ENCODE measurements at regions not wholly inside any gene's neighbourhood (a gene's known extent, or its start where the extent isn't known, plus 50 kb on each side); places are given as distances from the start of the nearest gene placed in this dataset.

- DNase-seq: no peak
- Histone ChIP-seq H3K4me1 (peaks cover 15% of the 10 kb centered on the region), H3K4me3 (ENCODE audit: low read depth, low read length) (no peak overlapping the region), H3K36me3 (ENCODE audit: control insufficient read depth, insufficient read depth, low read length) (no peaks in the 10 kb centered on the region), H3K27me3 (replicated peaks; ENCODE audit: control insufficient read depth, insufficient read depth, low read length) (no peaks in the 10 kb centered on the region), H3K9me3 (no peaks in the 10 kb centered on the region)
- H3K9me3 Mint-ChIP-seq (ENCODE audit: unreplicated experiment): peaks cover under 1% of the 10 kb centered on the region
- ChIA-PET CTCF (no interaction called here), POLR2A (no interaction called here)
- no TSS peak for BruUV-seq (replicated peaks)
- peaks cover 13% of the 10 kb centered on the region for H3K36me3 Mint-ChIP-seq (ENCODE audit: insufficient read depth, unreplicated experiment)
- H3K4me1 Mint-ChIP-seq (ENCODE audit: low read depth, unreplicated experiment): peaks cover 20% of the 10 kb centered on the region
- H3K27ac Mint-ChIP-seq (ENCODE audit: unreplicated experiment): no peak overlapping the region
- no peak for TF ChIP-seq CTCF (IDR thresholded peaks at IDR 0.05; ENCODE audit: insufficient read depth in 1 of 2, low read depth in 1 of 2, low read length in 1 of 2, severe bottlenecking in 1 of 2, unreplicated experiment in 1 of 2)
- H3K4me3 Mint-ChIP-seq (ENCODE audit: unreplicated experiment): no peak overlapping the region
- intact Hi-C loops (cut with micrococcal nuclease; ENCODE audit: unreplicated experiment): no loop called here
- no peaks in the 10 kb centered on the region for H3K27me3 Mint-ChIP-seq (ENCODE audit: insufficient read depth, unreplicated experiment)
These were observed 266.9 kb upstream of the STT3B start for GRCh38 chr3:31265646-31266428.

- ChIA-PET CTCF (no interaction called here), POLR2A (interaction anchor here (0.6 kb wide), 1 partner anchor 214 kb away, joined by 4 read pairs; no protein-coding TSS in a partner anchor)
- Mint-ChIP-seq H3K27me3 (ENCODE audit: insufficient read depth, unreplicated experiment) (no peaks in the 10 kb centered on the region), H3K9me3 (ENCODE audit: unreplicated experiment) (peaks cover 11% of the 10 kb centered on the region), H3K36me3 (ENCODE audit: insufficient read depth, unreplicated experiment) (peaks cover 6% of the 10 kb centered on the region), H3K4me1 (ENCODE audit: low read depth, unreplicated experiment) (peaks cover 24% of the 10 kb centered on the region), H3K4me3 (ENCODE audit: unreplicated experiment) (no peak overlapping the region), H3K27ac (ENCODE audit: unreplicated experiment) (no peak overlapping the region)
- intact Hi-C loops (cut with micrococcal nuclease; ENCODE audit: unreplicated experiment): no loop called here
- no peak overlapping the region for H3K4me3 ChIP-seq (ENCODE audit: low read depth, low read length)
- no peak for DNase-seq
- TF ChIP-seq CTCF (IDR thresholded peaks at IDR 0.05; ENCODE audit: insufficient read depth in 1 of 2, low read depth in 1 of 2, low read length in 1 of 2, severe bottlenecking in 1 of 2, unreplicated experiment in 1 of 2): no peak
- H3K27me3 ChIP-seq (replicated peaks; ENCODE audit: control insufficient read depth, insufficient read depth, low read length): no peaks in the 10 kb centered on the region
- peaks cover 21% of the 10 kb centered on the region for H3K4me1 ChIP-seq
- BruUV-seq (replicated peaks): no TSS peak
- H3K9me3 ChIP-seq: no peaks in the 10 kb centered on the region
- H3K36me3 ChIP-seq (ENCODE audit: control insufficient read depth, insufficient read depth, low read length): no peaks in the 10 kb centered on the region; the same call in 1 of the 2 replicates
These were observed 263.9 kb upstream of the STT3B start for GRCh38 chr3:31268868-31269267.

GRCh38 chr3:31270010-31270409, 262.7 kb upstream of the STT3B start:
- CTCF ChIA-PET: no interaction called here

More at GRCh38 chr3:31270010-31270409, 262.7 kb upstream of the STT3B start:
- Mint-ChIP-seq H3K4me1 (ENCODE audit: low read depth, unreplicated experiment) (peaks cover 27% of the 10 kb centered on the region), H3K27me3 (ENCODE audit: insufficient read depth, unreplicated experiment) (no peaks in the 10 kb centered on the region), H3K9me3 (ENCODE audit: unreplicated experiment) (peaks cover 11% of the 10 kb centered on the region), H3K27ac (ENCODE audit: unreplicated experiment) (peak overlapping the region; percentile 25), H3K36me3 (ENCODE audit: insufficient read depth, unreplicated experiment) (peaks cover 6% of the 10 kb centered on the region), H3K4me3 (ENCODE audit: unreplicated experiment) (no peak overlapping the region)
- TF ChIP-seq CTCF (IDR thresholded peaks at IDR 0.05; ENCODE audit: insufficient read depth in 1 of 2, low read depth in 1 of 2, low read length in 1 of 2, severe bottlenecking in 1 of 2, unreplicated experiment in 1 of 2): no peak
- H3K4me1 ChIP-seq: peaks cover 30% of the 10 kb centered on the region
- H3K36me3 ChIP-seq (ENCODE audit: control insufficient read depth, insufficient read depth, low read length): no peaks in the 10 kb centered on the region; the same call in 1 of the 2 replicates
- H3K27me3 ChIP-seq (replicated peaks; ENCODE audit: control insufficient read depth, insufficient read depth, low read length): no peaks in the 10 kb centered on the region
- no peaks in the 10 kb centered on the region for H3K9me3 ChIP-seq
- no peak for DNase-seq
- intact Hi-C loops (cut with micrococcal nuclease; ENCODE audit: unreplicated experiment): no loop called here
- POLR2A ChIA-PET: no interaction called here
- no TSS peak for BruUV-seq (replicated peaks)
- no peak overlapping the region for H3K4me3 ChIP-seq (ENCODE audit: low read depth, low read length)
